ENCODE measurements at regions not wholly inside any gene's neighbourhood (a gene's known extent, or its start where the extent isn't known, plus 50 kb on each side); places are given as distances from the start of the nearest gene placed in this dataset.

DNA sequence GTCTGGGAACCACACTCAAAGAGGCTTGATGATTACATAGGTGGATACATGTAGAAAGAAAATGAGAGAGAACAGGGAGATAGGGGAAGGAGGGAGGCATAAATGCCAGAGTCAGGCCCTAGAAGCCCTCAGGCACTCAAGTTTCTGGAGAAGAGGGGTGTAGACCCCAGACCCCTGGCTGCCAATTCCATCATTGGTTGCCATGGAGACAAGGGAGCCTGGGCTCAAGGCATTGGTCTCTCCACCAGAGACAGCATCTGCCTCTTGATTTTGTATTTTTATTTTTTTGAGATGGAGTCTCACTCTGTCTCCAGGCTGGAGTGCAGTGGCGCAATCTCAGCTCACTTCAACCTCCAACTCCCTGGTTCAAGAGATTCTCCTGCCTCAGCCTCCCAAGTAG lies 114.3 kb upstream of the GRIK3 start:
- no peak overlapping the region for H4K5ac ChIP-seq (ENCODE audit: insufficient read length, low read depth, low read length)
- no peak overlapping the region for H3K23ac ChIP-seq (ENCODE audit: insufficient read length, low read depth, low read length)
- H2BK20ac ChIP-seq (ENCODE audit: low read depth, low read length, poor library complexity, severe bottlenecking) = no peak overlapping the region
- no peak overlapping the region for H2AK5ac ChIP-seq (ENCODE audit: insufficient read length, low read length)
- H2BK12ac ChIP-seq (ENCODE audit: insufficient read length, low read depth, low read length) = no peak overlapping the region
- Mint-ChIP-seq H3K27me3 (ENCODE audit: low read depth) (peaks cover 29% of the 10 kb centered on the region), H3K27ac (no peak overlapping the region), H3K4me3 (no peak overlapping the region), H3K36me3 (ENCODE audit: insufficient read depth in 1 of 3, low read depth in 3 of 3) (no peaks in the 10 kb centered on the region), H3K4me1 (no peaks in the 10 kb centered on the region), H3K9me3 (no peaks in the 10 kb centered on the region)
- no peak overlapping the region for H3K56ac ChIP-seq (ENCODE audit: insufficient read length, low read depth, low read length)
- H4K8ac ChIP-seq (replicated peaks; ENCODE audit: insufficient read length, low read depth, low read length) = no peak overlapping the region
- no peak overlapping the region for H3T11ph ChIP-seq (ENCODE audit: low read length)
- no peak overlapping the region for H3K14ac ChIP-seq (ENCODE audit: insufficient read depth, low read length)
- no peak overlapping the region for H3K4me2 ChIP-seq (ENCODE audit: insufficient read depth, insufficient read length, low read length)
- no peaks in the 10 kb centered on the region for H3K79me2 ChIP-seq (ENCODE audit: insufficient read depth, low read length)
- no peak for TF ChIP-seq CTCF (conservative IDR thresholded peaks at IDR 0.05)
- H3K9me3 ChIP-seq (ENCODE audit: control insufficient read depth, low read depth, low read length) = no peaks in the 10 kb centered on the region
- H3K9ac ChIP-seq (ENCODE audit: extremely low read depth, insufficient read length, low read length) = no peak overlapping the region
- no peak overlapping the region for H2BK120ac ChIP-seq (ENCODE audit: low read depth, low read length, poor library complexity, severe bottlenecking)
- H2BK15ac ChIP-seq (ENCODE audit: low read depth, low read length) = no peak overlapping the region
- no peak overlapping the region for H4K91ac ChIP-seq (ENCODE audit: insufficient read length, low read depth, low read length)
- no peak overlapping the region for H3K18ac ChIP-seq (ENCODE audit: insufficient read length, low read depth, low read length)
- DNase-seq = no peak
- no peaks in the 10 kb centered on the region for H3K79me1 ChIP-seq (ENCODE audit: insufficient read depth, low read depth, low read length, poor library complexity, severe bottlenecking)
- H3K4ac ChIP-seq (ENCODE audit: low read depth, low read length) = no peak overlapping the region
- WGBS (ENCODE audit: extremely low coverage, insufficient read length, low lambda C conversion rate) = no CpG with 5 or more reads among the region's 1 CpG
- no peak overlapping the region for H2BK5ac ChIP-seq (ENCODE audit: insufficient read length, low read length)
- H3K23me2 ChIP-seq (ENCODE audit: insufficient read length, low read depth, low read length, poor library complexity, severe bottlenecking) = no peaks in the 10 kb centered on the region
- H4K20me1 ChIP-seq (ENCODE audit: control insufficient read depth, insufficient read depth, insufficient read length) = no peaks in the 10 kb centered on the region
- H3K4me1 ChIP-seq (ENCODE audit: insufficient read depth, low read length) = no peaks in the 10 kb centered on the region
- H3K27me3 ChIP-seq (ENCODE audit: insufficient read depth, low read length) = no peaks in the 10 kb centered on the region
- no peak overlapping the region for H2AFZ ChIP-seq (ENCODE audit: low read length)
- H3K27ac ChIP-seq (ENCODE audit: insufficient read length, low read depth, low read length) = no peak overlapping the region

Data from H9 (cell line).